Endothelial cell of umbilical vein (primary cell): ENCODE measurements at regions not wholly inside any gene's neighbourhood (a gene's known extent, or its start where the extent isn't known, plus 50 kb on each side); places are given as distances from the start of the nearest gene placed in this dataset.
"Not testable (repeated sequence)": the region's sequence is repeated elsewhere in the genome, so short reads cannot be mapped to it uniquely, and the experiment has no call there.

ENCODE experiments used
- BruUV-seq: library from RNA; stranded (reverse); fragments of 400-500 nt; replicated peaks from 2 replicates; lab custom pipeline; 2021; lab: Mats Ljungman, UMichigan
- CTCF ChIA-PET: fragments of 300-600, 350-600 bp; sonication (Branson Sonifier 250); formaldehyde crosslinking; loops from one replicate; lab custom pipeline; 2021; ENCODE audit warnings: antibody characterized with exemption, inconsistent platforms; lab: Charles Lee
- POLR2A ChIA-PET: fragments of 300-600, 350-600 bp; sonication (Branson Sonifier 250); formaldehyde crosslinking; loops from one replicate; lab custom pipeline; 2021; ENCODE audit warnings: antibody characterized with exemption, inconsistent platforms; lab: Charles Lee
- DNase-seq: peaks from one replicate; pipeline ENCODE4 v3.0.0-alpha.2; 2011; ENCODE audit warnings: low read depth, low spot score
- FAIRE-seq: peaks from 2 replicates; lab custom pipeline; 2011; peaks lifted over from hg19 to GRCh38; lab: Jason Lieb, UNC
- H2AFZ ChIP-seq: 2 replicates; pipeline ENCODE4 v1.6.0; 2012; ENCODE audit warnings: low read depth, low read length, control low read depth, inconsistent platforms
- H3K27ac ChIP-seq: 2 replicates; pipeline ENCODE4 v1.5.1; 2011; ENCODE audit warnings: low read depth, mild to moderate bottlenecking, control low read depth, low read length, moderate library complexity; ENCODE audit not compliant: insufficient read depth
- H3K27me3 ChIP-seq, 2 experiments: 2 replicates each; pipeline versions ENCODE4 v1.6.0 to v1.6.1; 2011; ENCODE audit warnings: low read length in 2 of 2, mixed read lengths in 1 of 2; ENCODE audit not compliant: control insufficient read depth in 2 of 2, insufficient read depth in 2 of 2
- H3K36me3 ChIP-seq, 2 experiments: 2 replicates in 1 of 2; 3 replicates in 1 of 2; pipeline ENCODE4 v1.5.1; 2011; ENCODE audit warnings: low read length in 2 of 2, mild to moderate bottlenecking in 1 of 2, moderate library complexity in 1 of 2; ENCODE audit not compliant: control insufficient read depth in 2 of 2, insufficient read depth in 2 of 2; ENCODE audit errors: extremely low read depth in 1 of 2
- H3K4me1 ChIP-seq: 3 replicates; pipeline ENCODE4 v1.5.1; 2011; ENCODE audit warnings: mild to moderate bottlenecking, low read length; ENCODE audit not compliant: control insufficient read depth, insufficient read depth; ENCODE audit errors: extremely low read depth
- H3K4me2 ChIP-seq: 2 replicates; pipeline ENCODE4 v1.6.1; 2011; ENCODE audit warnings: low read length, control low read depth, mixed read lengths; ENCODE audit not compliant: insufficient read depth
- H3K4me3 ChIP-seq, 3 experiments: fragments of 200-600 bp in 1 of 3; sonication (generic), shearing (Covaris generic) in 1 of 3; replicated peaks in 1 of 3; 2 replicates each; pipeline ENCODE4 v1.5.1; 2011 to 2016; ENCODE audit warnings: control low read depth in 3 of 3, low read length in 3 of 3, mild to moderate bottlenecking in 2 of 3, inconsistent platforms in 1 of 3, low read depth in 1 of 3, moderate library complexity in 1 of 3; ENCODE audit not compliant: insufficient read depth in 1 of 3
- H3K79me2 ChIP-seq: 2 replicates; pipeline ENCODE4 v1.6.0; 2012; ENCODE audit warnings: low read length, inconsistent platforms; ENCODE audit not compliant: control insufficient read depth, insufficient read depth
- H3K9ac ChIP-seq: replicated peaks from 2 replicates; pipeline ENCODE3; 2011; ENCODE audit warnings: low read length, control low read depth; ENCODE audit not compliant: insufficient read depth; ENCODE audit errors: extremely low read depth
- H3K9me1 ChIP-seq: replicated peaks from 3 replicates; pipeline ENCODE4 v1.6.0; 2011; ENCODE audit warnings: mild to moderate bottlenecking, low read length; ENCODE audit not compliant: control insufficient read depth, insufficient read depth; ENCODE audit errors: extremely low read depth
- H3K9me3 ChIP-seq: replicated peaks from 2 replicates; pipeline ENCODE4 v1.5.1; 2012; ENCODE audit warnings: low read length, inconsistent platforms; ENCODE audit not compliant: control insufficient read depth, insufficient read depth
- H4K20me1 ChIP-seq: replicated peaks from 2 replicates; pipeline ENCODE3; 2011; ENCODE audit warnings: mild to moderate bottlenecking, low read length; ENCODE audit not compliant: control insufficient read depth, insufficient read depth; ENCODE audit errors: extremely low read depth
- EZH2 ChIP-seq: IDR thresholded peaks from 2 replicates; pipeline ENCODE4 v1.6.1; 2012; ENCODE audit warnings: borderline replicate concordance, low read depth, mild to moderate bottlenecking, moderate library complexity, low read length, inconsistent platforms; ENCODE audit not compliant: severe bottlenecking
- FOS ChIP-seq: IDR thresholded peaks from 2 replicates; pipeline ENCODE4 v1.6.1; 2011; ENCODE audit warnings: mild to moderate bottlenecking, low read length, moderate library complexity, borderline replicate concordance; ENCODE audit not compliant: insufficient read depth
- GATA2 ChIP-seq: IDR thresholded peaks from 2 replicates; pipeline ENCODE4 v1.7.0; 2011; ENCODE audit warnings: low read depth, mild to moderate bottlenecking, moderate library complexity, mixed read lengths, low read length; ENCODE audit not compliant: insufficient read length, insufficient read depth
- MAX ChIP-seq: IDR thresholded peaks from 2 replicates; pipeline ENCODE4 v1.6.1; 2011; ENCODE audit not compliant: insufficient read depth, insufficient read length
- POLR2A ChIP-seq: IDR thresholded peaks from 2 replicates; pipeline ENCODE4 v1.6.1; 2012; ENCODE audit warnings: low read depth, mild to moderate bottlenecking, control low read depth, low read length
- POLR2AphosphoS5 ChIP-seq: IDR thresholded peaks from 2 replicates; pipeline ENCODE4 v1.6.1; 2012; ENCODE audit warnings: low read depth, mild to moderate bottlenecking, control low read depth, low read length, moderate library complexity; ENCODE audit not compliant: insufficient read depth
- dilution Hi-C: fragments of 300-500 bp; cut with MboI; formaldehyde crosslinking; loops from one replicate; pipeline ENCODE4 v1.15.0; 2019; ENCODE audit warnings: low sequenced_read_pairs; ENCODE audit not compliant: extremely low pct_ligation_motif_present
- intact Hi-C: fragments of 100-400 bp; cut with micrococcal nuclease; formaldehyde crosslinking; loops from one replicate; pipeline ENCODE4 v1.10.0; 2022

- H3K79me2 ChIP-seq, result no peaks in the 10 kb centered on the region
- no peak overlapping the region for H3K4me2 ChIP-seq
- no peaks in the 10 kb centered on the region for H3K9me3 ChIP-seq
- no peak overlapping the region for H3K4me3 ChIP-seq
- BruUV-seq, result no TSS peak
- no peak for FAIRE-seq
- H3K27ac ChIP-seq, result no peak overlapping the region
- H2AFZ ChIP-seq, result no peak overlapping the region
- no peaks in the 10 kb centered on the region for H4K20me1 ChIP-seq
- no peak for TF ChIP-seq FOS
- TF ChIP-seq POLR2A, result no peak
- TF ChIP-seq POLR2AphosphoS5, result no peak
- TF ChIP-seq GATA2, result no peak
- no peak for TF ChIP-seq MAX
- TF ChIP-seq EZH2, result no peak
- CTCF ChIA-PET, result interaction anchor here (1.6 to 4.2 kb wide), 5 partner anchors 10 to 1546 kb away, joined by 5 to 117 read pairs (median 6); no protein-coding TSS in a partner anchor
- no peak for DNase-seq
- no peaks in the 10 kb centered on the region for H3K9me1 ChIP-seq
- no peaks in the 10 kb centered on the region for H3K36me3 ChIP-seq
- H3K4me1 ChIP-seq, result peaks cover 4% of the 10 kb centered on the region
- POLR2A ChIA-PET, result no interaction called here
- no peaks in the 10 kb centered on the region for H3K27me3 ChIP-seq
- dilution Hi-C loops (no loop called here), intact Hi-C loops (loop anchor here (2.0 kb wide), 1 partner anchor 1889 kb away; no protein-coding TSS in a partner anchor)
- H3K9ac ChIP-seq, result no peak overlapping the region
Measured at GRCh38 chr19:30681162-30682100, 309.2 kb downstream of the ZNF536 start.

GRCh38 chr19:30680399-30680798 is 308.2 kb downstream of the ZNF536 start:
- H3K79me2 ChIP-seq, CTCF ChIA-PET, DNase-seq, H3K27me3 ChIP-seq, H3K27ac ChIP-seq, H2AFZ ChIP-seq, BruUV-seq, H3K9me1 ChIP-seq, H3K4me1 ChIP-seq, intact Hi-C loops, H3K4me2 ChIP-seq, POLR2A ChIA-PET, FAIRE-seq, H3K9me3 ChIP-seq, H4K20me1 ChIP-seq, H3K4me3 ChIP-seq, dilution Hi-C loops, H3K9ac ChIP-seq, H3K36me3 ChIP-seq: not testable (repeated sequence)
